ENCODE measurements at regions not wholly inside any gene's neighbourhood (a gene's known extent, or its start where the extent isn't known, plus 50 kb on each side); places are given as distances from the start of the nearest gene placed in this dataset.

GRCh38 chr15:46855388-46855787 is 861.9 kb upstream of the SEMA6D start:
- TF ChIP-seq CTCF (IDR thresholded peaks at IDR 0.05): no peak
- TF ChIP-seq EZH2 (IDR thresholded peaks at IDR 0.05; ENCODE audit: borderline replicate concordance, insufficient read depth, low read depth, low read length, poor library complexity, severe bottlenecking): no peak

Data from B cell (primary cell).